GM18499 (cell line): ENCODE measurements at regions not wholly inside any gene's neighbourhood (a gene's known extent, or its start where the extent isn't known, plus 50 kb on each side); places are given as distances from the start of the nearest gene placed in this dataset.

Source experiments
- ATAC-seq: cut with Tn5 transposase; IDR thresholded peaks from one replicate; pipeline ENCODE4 v1.9.1; 2021; ENCODE audit warnings: moderate number of reproducible peaks; ENCODE audit not compliant: insufficient read depth, unreplicated experiment

- no peak for ATAC-seq
Measured at GRCh38 chr3:110562621-110563020, 509.0 kb upstream of the NECTIN3 start.

GRCh38 chr3:110564674-110565073 is 506.9 kb upstream of the NECTIN3 start:
- no peak for ATAC-seq

- ATAC-seq = no peak
Measured at GRCh38 chr3:110567029-110567428, 504.6 kb upstream of the NECTIN3 start.

GRCh38 chr3:110568246-110568645 is 503.4 kb upstream of the NECTIN3 start:
- ATAC-seq = no peak

- ATAC-seq = peak; percentile 85
Measured at GRCh38 chr3:110569073-110569472, 502.5 kb upstream of the NECTIN3 start.

- ATAC-seq = no peak
Measured at GRCh38 chr3:110575702-110576101, 495.9 kb upstream of the NECTIN3 start.

- no peak for ATAC-seq
Measured at GRCh38 chr3:110576960-110577359, 494.7 kb upstream of the NECTIN3 start.

- no peak for ATAC-seq
Measured at GRCh38 chr3:110577854-110578253, 493.8 kb upstream of the NECTIN3 start.

- no peak for ATAC-seq
Measured at GRCh38 chr3:110579840-110580550, 491.6 kb upstream of the NECTIN3 start.

GRCh38 chr3:110583373-110583935 is 488.2 kb upstream of the NECTIN3 start:
- ATAC-seq = no peak

GRCh38 chr3:110588906-110589305 is 482.7 kb upstream of the NECTIN3 start:
- no peak for ATAC-seq

- no peak for ATAC-seq
Measured at GRCh38 chr3:110589341-110589740, 482.3 kb upstream of the NECTIN3 start.

- no peak for ATAC-seq
Measured at GRCh38 chr3:110593749-110594148, 477.9 kb upstream of the NECTIN3 start.

GRCh38 chr3:110598847-110599490 is 472.6 kb upstream of the NECTIN3 start:
- ATAC-seq = no peak

GRCh38 chr3:110608566-110608965 is 463.1 kb upstream of the NECTIN3 start:
- no peak for ATAC-seq

GRCh38 chr3:110612045-110612444 is 459.6 kb upstream of the NECTIN3 start:
- no peak for ATAC-seq

GRCh38 chr3:110614186-110614585 is 457.4 kb upstream of the NECTIN3 start:
- no peak for ATAC-seq

- ATAC-seq = no peak
Measured at GRCh38 chr3:110615454-110615853, 456.2 kb upstream of the NECTIN3 start.

- ATAC-seq = no peak
Measured at GRCh38 chr3:110618512-110619226, 452.9 kb upstream of the NECTIN3 start.

GRCh38 chr3:110620118-110620517 is 451.5 kb upstream of the NECTIN3 start:
- ATAC-seq = no peak

GRCh38 chr3:110623571-110623970 is 448.0 kb upstream of the NECTIN3 start:
- no peak for ATAC-seq
